SK-MEL-5 (cell line): ENCODE measurements at regions not wholly inside any gene's neighbourhood (a gene's known extent, or its start where the extent isn't known, plus 50 kb on each side); places are given as distances from the start of the nearest gene placed in this dataset.
"Not testable (repeated sequence)": the region's sequence is repeated elsewhere in the genome, so short reads cannot be mapped to it uniquely, and the experiment has no call there.

Source experiments
- DNase-seq: peaks from one replicate; pipeline ENCODE4 v3.0.0-alpha.2; 2016; ENCODE audit warnings: low read depth, low spot score
- in situ Hi-C: cut with HindIII; loops from 2 replicates; pipeline ENCODE4 v1.10.0; 2016; ENCODE audit warnings: low sequenced_read_pairs, high pct_unique_total_duplicates, low pct_unique_long_range_greater_than_20kb

DNA sequence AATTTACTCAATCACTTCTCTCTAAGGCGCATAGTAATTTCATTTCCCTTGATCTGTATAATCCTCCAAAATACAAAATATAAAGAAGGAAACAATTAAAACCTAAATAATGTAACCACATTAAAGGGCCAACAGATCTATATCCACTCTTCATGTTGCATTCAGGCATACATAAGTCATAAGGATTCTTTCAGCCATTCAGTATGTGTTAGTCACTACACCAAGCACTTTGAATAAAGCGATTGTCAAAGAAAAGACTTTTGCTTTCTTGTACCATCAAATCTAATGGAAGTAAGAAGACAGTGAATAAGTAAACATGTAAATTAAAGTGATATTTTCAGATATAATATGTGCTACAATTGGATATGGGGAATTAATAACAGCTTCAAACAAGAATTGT is 569.2 kb upstream of the PTPRD start:
- in situ Hi-C loops: no loop called here
- DNase-seq: peak; percentile 4

DNA sequence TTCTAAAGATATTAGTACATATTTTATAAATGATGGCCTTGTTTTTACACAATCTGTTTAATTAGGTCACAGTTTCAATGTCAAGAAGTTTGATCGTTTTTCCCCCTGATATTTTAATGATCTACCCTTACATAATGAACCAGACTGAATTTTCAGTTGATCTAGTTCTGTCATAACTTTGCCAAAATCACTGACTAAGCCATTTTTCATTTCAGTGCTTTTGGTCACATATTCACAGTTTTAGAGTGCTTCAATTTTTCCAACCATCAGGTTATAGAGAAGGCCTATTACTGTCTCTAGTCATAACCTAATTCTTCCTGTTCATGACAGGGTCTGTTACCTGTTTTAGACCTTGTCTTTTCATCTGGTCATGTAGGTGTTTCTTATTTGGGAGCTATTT is 577.9 kb upstream of the PTPRD start:
- in situ Hi-C loops: no loop called here
- DNase-seq: no peak

DNA sequence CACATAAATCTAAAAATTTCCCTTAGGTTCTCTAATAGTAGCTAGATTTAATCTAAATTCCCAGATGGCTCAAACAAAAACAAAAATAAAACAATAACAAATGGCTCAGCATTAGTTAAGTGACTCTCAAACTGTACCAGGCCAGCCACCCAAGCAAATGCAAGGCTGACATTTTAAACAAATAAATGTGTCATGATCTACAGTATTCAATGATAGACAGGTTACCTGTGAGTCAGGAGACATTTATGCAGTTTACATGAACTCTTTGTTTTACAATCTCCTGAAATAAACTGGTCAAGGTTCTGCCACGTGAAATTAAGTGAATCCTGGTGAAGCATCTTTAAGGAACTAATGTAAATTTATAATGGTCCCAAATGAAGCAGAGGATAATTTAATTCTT is 580.2 kb upstream of the PTPRD start:
- in situ Hi-C loops: no loop called here
- no peak for DNase-seq

DNA sequence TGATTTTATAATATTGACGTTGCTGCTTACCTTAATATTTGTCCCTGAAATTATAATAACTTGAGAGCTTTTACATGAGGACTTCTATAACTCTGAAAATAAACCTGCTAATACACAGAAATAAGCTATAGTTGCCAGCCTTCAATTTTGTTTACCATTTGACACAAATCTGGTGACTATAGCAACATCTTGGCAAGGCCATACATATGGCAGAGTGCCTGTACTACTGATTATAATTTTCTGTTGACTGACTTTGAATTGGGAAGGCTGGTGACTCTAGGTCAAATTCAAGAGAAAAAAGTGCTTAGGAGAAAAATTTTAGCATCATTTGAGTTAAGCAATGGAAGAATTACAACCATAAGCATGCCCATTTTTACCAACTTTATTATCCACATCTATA is 581.4 kb upstream of the PTPRD start:
- in situ Hi-C loops: no loop called here
- no peak for DNase-seq

DNA sequence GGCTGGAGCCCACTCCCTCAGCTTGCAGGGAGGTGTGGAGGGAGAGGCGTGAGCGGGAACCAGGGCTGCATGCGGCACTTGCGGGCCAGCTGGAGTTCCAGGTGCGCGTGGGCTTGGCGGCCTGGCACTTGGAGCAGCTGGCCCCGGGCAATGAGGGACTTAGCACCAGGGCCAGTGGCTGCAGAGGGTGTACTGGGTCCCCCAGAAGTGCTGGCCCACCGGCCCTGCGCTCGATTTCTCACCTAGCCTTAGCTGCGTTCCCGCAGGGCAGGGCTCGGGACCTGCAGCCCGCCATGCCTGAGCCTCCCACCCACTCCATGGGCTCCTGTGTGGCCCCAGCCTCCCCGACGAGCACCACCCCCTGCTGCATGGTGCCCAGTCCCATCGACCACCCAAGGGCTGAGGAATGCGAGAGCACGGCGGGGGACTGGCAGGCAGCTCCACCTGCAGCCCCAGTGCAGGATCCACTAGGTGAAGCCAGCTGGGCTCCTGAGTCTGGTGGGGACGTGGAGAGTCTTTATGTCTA is 584.1 kb upstream of the PTPRD start:
- DNase-seq, in situ Hi-C loops: not testable (repeated sequence)

DNA sequence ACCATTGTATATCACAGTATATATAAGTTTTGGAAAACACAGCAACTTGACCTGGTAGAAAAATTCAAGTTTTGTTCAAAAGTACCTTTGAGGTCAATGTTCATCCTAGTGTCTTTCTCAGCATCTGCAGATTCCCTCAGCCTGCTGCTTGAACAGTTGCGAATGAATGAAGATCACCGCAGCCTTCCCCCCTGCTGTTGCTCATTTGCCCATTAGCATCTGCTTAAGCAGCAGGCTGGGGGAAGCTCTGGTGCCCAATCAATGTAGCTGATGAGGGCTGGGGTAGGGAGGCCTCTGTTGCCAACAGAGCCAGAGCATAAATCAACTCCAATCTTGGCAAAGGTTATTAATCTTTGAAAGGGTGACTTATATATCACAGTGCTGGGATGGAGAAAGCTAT is 586.5 kb upstream of the PTPRD start:
- DNase-seq: no peak
- in situ Hi-C loops: no loop called here

DNA sequence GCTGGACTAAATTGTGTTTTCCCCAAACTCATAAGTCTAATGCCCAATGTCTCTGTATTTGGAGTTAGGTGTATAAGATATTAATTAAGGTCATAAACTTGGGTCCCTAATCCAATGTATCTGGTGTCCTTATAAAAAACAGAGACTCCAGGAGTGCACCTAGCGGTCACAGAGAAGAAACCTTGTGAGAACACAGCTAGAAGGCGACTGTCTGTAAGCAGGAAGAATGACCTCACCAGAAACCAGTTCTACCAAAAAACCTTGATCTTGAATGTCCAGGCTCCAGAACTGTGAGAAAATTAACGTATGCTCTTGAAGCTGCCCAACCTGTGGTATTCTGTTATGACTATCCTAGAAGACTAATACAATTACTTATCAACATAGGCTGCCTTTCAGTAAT is 591.7 kb upstream of the PTPRD start:
- peak; percentile 2 for DNase-seq
- in situ Hi-C loops: no loop called here

DNA sequence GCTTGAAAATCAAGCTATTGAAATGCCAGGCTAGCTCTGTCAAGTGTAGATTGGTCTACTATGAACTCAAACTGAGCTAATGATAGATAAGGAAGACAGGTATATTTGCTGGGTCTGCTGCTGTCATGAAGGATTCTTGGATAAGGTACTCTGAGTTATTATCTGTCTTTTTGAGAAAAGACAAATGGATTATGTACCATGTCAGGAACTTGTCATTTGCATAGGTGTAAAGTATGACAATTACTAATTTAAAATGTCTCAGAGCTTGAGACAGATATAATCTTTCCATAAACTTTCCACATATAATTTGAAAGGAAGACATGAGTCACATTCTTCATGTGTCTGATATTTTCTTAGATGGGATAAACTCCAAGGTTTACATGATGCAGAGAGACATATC is 594.1 kb upstream of the PTPRD start:
- no peak for DNase-seq
- in situ Hi-C loops: no loop called here

DNA sequence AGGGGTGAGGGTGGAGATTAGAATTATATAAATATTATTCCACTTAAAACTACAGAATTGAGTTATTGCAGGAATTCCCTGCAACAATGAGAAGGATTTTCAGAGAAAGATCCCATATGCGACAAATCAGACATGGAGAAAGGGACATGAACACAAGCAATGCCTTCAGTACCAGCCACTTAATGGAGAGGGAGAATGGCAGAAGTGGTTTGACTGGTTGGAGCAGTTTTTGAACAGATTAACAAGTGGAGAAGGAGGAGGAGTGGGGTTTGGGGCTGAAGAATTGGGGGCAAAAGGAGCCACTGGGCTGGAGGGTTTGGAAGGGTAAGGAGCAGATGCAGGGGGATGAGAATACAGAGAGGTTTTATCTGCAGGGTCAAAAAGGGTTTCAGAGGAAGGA is 620.9 kb upstream of the PTPRD start:
- in situ Hi-C loops: no loop called here
- DNase-seq: no peak

DNA sequence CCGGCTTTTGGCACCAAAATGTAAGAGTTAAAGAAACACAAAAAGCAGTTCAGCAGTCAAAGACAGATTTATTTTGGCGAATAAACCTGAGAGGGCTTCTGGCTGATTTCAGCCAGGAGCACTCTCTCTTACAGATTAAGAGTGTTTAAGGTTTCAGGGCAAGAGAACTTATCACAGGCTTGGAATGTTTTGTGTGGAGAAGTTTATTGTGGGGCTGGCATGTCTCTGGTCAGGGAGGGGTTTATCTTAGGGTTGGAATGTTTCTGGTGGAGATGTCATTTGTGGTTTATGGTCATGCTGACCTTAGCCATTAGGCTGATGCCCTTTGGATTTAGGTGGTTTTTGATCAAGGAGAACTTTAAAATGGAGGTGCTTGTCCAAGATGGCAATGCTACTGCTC is 622.3 kb upstream of the PTPRD start:
- in situ Hi-C loops: no loop called here
- no peak for DNase-seq

DNA sequence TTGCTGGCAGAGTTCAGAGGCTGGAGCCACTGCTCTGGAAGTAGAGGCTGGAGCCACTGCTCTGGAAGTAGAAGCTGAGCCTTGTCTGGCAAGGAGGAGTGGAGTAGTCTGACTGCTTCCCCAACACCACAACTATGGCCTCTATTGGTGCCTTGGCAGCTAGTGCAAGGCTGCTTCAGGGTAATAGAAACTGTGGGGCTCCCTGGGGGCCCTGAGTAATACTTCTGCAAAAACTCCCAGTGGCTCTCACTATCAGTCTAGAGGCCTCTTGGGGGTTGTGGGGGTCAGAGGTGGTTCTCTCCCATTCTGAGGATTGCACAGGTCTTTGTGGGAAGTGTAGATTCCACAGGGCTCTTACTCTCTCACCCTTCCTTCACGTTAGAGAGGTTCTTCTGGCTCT is 629.0 kb upstream of the PTPRD start:
- in situ Hi-C loops: no loop called here
- no peak for DNase-seq

DNA sequence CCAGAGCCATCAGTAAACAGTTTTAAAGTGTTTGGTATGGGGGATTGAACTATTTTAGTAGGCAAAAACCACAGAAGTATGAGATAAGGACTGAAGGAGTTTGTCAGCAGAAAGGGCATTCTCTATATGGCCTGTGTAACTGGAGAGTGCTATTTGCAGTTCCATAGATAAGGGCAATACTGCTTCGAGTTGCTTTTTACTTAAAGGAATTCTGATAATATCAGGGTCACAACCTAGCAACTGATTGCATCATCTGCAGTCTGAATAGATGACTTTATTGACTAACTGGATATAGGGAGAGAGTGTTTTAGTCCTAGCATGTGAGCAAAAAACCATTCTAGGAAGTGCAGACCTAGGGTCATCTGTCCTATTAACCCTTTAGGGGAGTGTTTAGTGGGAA is 645.2 kb upstream of the PTPRD start:
- in situ Hi-C loops: no loop called here
- DNase-seq: no peak

DNA sequence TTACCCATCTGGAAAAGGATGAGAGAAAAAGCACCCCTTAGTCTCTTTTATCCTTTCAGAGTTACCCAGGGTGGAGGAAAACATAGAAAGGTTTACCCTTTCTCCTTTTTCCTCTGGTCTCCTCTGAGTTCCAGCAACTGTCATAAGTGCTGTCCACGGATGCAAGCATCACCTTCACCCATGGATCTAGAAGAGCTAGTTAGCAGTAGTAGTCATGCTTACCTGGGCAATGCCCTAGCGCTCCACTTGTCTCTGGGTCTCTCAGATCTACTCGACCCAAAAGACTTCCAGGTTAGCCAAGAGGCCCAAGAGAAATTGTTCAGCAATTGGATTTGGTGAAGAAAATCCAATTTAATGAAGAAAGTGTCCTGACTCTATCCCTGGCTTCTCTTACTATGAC is 656.2 kb upstream of the PTPRD start:
- DNase-seq: no peak
- in situ Hi-C loops: no loop called here

DNA sequence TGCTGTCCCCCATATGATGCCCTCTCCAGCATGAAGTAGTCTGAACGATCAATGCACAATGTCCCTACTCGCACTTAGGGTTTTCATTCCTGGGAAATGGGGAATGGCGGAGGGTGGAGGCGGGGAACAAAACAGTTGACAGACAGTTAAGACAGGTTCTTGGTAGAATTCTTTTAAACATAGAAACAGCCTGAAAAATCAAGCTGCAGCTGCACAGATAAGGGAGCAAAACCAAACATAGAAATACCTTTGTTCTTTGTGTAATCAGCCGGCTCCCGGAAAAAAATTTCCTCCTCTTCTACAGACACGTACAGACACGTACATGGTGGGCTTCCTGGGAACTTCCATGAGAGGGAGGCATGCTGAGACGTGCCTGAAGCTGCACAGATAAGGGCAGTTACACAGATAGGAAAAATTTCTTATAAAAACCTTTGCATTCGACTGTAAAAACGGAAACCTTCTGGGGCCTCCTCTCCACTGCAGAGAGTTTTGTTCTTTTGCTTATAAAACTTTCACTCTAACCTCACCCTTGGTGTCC is 662.4 kb upstream of the PTPRD start:
- no peak for DNase-seq
- in situ Hi-C loops: no loop called here

DNA sequence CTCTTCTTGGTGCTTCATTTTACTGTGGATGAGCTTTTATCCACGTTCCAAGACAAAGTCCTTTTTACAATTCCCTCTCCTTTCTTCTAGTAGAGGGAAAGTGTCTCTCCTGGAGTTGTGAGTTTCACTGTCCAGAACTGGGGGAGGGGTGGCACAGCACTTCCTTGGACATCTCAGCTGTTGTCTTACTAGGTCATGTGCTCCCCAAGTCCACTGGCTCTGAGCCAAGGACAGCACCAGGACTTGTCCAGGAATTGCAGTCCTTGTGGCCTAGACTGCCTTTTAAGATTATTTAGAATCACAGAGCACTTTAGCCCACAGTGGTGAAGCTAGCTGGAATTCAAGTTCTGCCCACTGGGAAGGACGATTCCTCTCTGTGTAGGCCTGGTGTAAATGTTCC is 700.2 kb upstream of the PTPRD start:
- in situ Hi-C loops: no loop called here
- DNase-seq: no peak

DNA sequence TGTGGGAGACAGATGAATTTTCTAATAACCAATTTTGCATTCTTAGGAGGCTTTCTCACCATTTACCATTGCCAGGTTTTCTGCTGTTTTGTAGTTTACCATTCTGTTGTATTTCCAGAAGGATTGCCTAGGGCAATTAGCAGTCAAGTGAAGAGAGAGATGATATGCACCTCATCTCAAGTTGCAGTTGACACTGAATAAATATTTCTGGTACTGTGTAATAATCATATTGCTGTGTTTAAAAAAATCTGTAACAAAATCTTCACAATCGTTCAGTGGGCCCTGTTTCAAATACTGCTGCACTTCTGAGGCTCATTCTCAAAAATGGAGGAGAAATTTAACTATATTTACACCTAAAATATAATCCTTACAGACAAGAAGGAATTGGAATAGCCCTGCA is 706.1 kb upstream of the PTPRD start:
- no peak for DNase-seq
- in situ Hi-C loops: no loop called here

DNA sequence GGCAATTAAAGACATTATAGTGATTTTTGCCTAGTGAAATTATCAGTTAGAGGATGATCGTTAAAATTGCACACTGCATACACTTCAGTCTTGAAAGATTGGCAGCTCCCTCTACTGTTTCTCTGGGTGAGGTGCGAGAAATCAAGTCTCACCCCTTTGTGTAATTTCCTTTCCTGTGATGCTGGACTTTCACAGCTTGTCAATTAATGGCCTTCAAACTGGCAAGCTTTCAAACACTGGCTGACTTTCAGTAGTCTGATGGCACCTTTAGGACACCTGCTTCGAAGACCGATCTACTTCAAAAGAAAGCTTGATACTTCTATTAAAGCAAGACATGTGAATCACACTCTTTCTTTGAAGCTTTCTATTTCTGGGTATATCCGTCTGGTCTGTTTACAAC is 706.7 kb upstream of the PTPRD start:
- in situ Hi-C loops: no loop called here
- peak; percentile 59 for DNase-seq

DNA sequence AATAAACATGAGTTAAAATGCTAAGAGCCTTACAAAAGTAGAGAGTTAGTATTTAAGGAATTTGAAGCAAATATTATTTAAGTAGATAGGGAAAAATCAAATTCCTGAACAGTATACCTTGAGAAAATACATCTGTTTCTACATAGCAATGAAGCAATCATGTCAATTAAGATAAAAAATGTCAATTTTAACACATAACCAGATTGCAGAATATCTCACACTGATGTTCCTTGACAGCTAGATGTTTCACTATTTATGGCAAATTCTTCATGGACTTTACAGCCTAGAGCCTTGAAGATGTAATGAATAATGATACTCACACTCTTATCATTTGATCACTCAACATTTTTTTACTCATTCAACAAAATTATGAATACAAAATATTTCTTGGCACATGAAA is 708.2 kb upstream of the PTPRD start:
- in situ Hi-C loops: no loop called here
- no peak for DNase-seq

DNA sequence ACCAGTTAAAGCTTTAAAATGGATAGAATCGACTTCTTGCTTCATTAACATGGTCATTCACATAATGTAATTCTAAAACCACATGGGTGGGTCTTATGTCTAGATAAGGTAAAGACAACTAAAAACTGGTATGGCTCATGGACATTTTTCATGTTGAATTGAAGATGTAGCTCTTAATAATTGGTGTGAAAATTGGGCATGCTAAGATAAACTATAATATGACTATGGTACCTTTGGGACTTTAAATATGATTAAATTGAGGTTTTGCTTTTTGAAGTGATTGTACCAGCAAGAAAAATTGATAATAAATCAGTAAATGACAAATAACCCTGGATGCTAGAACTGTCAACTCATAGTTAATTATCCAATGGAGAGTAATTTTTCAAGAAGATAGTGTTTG is 710.7 kb upstream of the PTPRD start:
- no peak for DNase-seq

DNA sequence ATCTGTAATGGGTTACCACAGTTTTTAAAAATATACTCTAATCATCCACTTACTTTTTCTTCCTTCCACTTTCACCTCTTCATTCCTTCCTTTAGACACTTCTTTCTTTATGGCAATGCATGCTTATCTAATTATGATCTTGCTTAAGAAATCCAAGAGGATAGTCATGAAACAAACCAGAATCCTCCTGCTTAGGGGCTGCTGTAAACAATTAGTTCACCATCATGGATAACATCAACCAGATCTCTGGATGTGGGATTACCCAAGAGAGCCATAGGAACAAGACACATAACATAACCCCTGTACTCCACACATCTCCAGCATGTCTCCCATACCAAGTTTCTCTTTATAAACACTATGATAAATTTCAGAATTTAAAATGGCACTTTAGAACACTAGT is 713.4 kb upstream of the PTPRD start:
- DNase-seq: no peak
- in situ Hi-C loops: no loop called here

More for the DNA sequence above, 710.7 kb upstream of the PTPRD start:
- in situ Hi-C loops: no loop called here
